NCI-H1105 (cell line): ENCODE measurements at regions not wholly inside any gene's neighbourhood (a gene's known extent, or its start where the extent isn't known, plus 50 kb on each side); places are given as distances from the start of the nearest gene placed in this dataset.
"Not testable (repeated sequence)": the region's sequence is repeated elsewhere in the genome, so short reads cannot be mapped to it uniquely, and the experiment has no call there.

Source experiments
- DNase-seq: peaks from one replicate; lab custom pipeline; 2025; lab: John Stamatoyannopoulos, UW

DNA sequence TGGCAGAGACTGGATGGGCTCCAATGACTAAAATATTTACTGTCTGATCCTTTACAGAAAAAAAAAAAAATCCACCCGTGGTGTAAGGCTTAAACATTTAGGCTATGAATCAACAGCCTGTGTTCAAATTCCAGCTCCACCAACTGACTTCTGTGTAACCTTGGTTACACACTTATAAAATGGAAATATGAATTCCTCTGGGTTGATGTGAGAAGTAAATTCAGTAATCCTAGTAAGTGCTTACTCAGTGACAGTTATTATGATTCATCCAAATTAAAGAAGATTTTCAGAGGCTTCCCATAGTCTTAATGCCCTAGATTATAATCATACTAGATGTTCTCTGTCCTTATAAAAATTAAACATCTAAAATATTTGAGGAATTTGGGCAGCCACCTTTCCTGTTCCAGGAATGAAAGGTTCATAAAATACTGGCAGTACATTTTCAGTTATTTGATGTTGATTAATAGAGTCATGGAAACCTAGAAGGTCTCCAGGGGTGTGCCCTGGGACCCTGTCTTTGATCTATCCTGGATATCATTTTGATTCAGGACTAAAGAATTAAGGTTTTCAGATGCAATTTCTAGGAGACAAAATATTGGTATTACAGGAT lies 180.3 kb upstream of the ZNF217 start:
- no peak for DNase-seq

DNA sequence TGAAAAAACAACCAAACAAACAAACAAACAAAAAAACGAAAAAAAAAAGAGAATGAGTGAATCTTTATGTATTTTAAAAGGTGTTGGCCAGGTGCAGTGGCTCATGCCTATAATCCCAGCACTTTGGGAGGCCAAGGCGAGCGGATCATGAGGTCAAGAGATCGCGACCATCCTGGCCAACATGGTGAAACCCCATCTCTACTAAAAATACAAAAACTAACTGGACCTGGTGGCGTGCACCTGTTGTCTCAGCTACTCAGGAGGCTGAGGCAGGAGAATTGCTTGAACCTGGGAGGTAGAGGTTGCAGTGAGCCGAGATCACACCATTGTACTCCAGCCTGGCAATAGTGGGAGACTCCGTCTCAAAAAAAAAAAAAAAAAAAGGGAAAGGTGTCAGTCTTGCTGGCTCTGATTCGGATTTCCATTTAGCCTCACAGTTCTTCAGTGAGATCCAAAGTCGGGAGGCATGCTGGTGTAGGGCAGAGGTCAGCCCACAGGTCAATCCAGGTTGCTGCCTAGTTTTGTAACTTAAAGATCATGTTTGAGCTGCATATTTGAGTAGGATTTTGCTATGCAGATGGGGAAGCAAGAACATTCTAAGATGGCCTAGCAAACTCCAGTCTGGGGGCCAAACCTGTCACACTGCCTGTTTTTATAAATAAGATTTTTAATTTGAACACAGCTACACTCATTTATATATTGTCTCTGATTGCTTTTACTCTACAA lies 179.6 kb upstream of the ZNF217 start:
- DNase-seq = not testable (repeated sequence)

DNA sequence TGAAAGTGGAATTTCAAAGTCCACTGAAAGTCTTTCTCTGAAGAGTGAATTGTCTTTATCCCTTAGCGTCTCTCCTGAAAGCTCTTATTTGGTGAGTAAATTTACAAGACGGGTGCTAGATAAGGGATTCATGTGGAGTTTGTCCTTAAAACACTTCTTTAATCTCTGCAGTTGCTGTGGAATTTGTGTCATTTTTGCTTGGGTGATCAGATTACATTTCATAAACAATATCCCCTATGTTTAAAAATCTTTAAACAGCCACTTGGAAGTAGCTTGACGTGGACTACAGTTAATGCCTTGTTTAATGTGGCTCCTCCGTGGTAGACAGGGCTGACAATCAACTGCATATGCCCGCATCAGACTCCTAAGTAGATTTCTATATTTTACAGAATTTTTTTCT lies 175.4 kb upstream of the ZNF217 start:
- DNase-seq = no peak

DNA sequence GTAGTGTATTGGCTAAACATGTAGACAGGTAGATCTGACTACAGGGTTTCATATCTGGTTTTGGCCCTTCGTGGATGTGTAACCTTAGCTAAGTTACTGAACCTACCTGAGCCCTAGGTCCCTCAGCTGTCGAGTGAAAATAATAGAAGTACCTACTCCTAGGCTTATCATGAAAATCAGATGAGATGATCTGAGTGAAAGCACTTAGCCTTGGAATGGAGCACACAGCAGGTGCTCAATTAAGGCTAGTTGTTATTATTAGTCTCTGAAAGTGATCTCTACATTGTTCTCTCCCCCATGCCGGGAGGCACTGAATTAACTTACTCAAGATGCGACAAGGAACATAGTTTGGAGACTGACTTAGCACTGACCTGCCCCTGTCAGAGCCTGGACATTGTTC lies 174.7 kb upstream of the ZNF217 start:
- DNase-seq = no peak

DNA sequence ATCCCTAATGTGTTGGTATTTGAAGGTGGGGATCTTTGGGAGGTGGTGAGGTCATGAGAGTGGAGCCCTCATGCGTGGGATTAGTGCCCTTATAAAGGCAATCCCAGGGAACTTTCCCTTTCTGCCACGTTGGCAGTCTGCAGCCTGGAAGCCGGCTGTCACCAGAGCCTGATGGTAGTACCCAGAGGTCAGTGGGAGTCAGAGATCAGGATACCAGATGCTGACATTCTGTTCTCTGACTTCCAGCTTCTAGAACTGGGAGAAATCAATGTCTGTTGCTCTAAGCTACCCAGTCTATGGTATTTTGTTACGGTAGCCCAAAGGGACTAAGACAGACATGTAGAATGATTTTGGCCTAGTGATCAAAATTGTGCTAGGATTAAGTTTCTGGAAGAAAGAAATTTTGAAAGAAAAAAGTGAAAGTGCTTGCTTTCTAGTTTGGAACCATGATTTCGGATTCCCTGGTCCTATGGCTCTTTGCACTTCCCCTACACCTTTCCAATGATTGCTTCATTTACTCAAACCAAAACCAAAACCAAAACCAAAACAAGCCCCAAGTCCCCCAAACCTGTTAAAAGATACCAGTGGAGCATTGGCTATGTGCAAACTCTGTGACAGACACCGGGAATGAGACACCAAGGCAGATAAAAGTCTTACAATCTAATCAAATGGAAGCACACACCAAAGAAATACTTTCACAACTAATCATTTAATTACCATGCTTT lies 173.7 kb upstream of the ZNF217 start:
- no peak for DNase-seq

DNA sequence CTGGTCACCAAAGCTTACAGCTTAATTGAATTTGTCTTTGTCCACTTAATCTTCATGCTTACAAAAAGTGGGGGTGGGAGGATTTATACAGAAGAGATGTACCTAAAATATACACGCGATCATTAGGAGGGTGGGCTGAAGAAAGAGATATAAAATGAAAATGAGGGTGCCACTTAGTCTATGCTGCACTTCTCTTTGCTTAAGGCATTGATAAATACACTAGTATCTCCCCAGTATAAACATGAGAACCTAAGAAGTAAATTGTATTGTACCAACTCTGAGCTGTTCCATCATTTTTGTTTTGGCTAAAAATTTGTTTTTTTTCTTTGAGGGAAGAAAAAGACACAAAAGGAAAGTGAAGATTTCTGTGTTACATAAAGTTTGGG lies 170.8 kb upstream of the ZNF217 start:
- DNase-seq = no peak

DNA sequence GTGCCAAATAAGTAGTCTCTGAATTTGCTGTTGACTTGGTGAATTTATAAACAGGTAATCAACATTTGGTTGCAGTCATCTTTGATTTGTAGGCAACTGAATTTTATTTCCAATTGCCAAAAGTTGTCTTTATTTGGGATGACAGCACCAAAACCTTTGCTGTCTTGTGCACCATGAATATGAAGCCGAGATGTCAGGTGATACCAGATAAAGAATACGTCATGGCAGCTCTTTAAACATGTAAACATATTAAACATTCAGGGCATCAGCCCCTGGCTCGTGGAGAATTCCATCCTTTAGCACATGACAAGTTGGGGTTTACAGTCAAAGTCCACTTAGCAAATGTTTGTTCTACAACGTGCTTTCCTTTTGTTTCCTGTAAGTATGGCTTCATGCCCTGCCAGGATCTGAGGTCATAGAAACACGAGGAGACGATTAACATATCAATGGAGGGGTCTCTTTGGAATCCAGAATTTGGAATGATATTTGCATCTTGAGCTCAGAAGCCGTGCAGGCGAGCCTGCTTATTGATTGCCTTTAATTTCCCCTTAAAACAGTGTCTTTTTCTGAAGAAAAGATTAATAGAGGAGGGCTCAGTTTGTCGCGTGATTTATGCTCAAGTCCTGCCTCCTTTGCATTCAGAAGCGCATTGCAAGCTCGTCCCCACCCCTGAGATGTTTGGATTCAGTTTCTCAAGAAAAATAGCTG lies 170.2 kb upstream of the ZNF217 start:
- DNase-seq = peak; percentile 10

DNA sequence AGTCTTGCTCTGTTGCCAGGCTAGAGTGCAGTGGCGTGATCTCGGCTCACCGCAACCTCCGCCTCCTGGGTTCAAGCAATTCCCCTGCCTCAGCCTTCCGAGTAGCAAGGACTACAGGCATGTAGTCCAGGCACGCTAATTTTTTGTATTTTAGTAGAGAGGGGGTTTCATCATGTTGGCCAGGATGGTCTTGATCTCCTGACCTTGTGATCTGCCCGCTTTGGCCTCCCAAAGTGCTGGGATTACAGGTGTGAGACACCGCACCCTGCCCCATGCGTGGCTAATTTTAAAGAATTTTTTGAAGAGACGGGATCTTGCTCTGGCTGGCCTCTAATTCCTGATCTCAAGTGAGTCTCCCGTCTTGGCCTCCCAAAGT lies 168.8 kb upstream of the ZNF217 start:
- not testable (repeated sequence) for DNase-seq

DNA sequence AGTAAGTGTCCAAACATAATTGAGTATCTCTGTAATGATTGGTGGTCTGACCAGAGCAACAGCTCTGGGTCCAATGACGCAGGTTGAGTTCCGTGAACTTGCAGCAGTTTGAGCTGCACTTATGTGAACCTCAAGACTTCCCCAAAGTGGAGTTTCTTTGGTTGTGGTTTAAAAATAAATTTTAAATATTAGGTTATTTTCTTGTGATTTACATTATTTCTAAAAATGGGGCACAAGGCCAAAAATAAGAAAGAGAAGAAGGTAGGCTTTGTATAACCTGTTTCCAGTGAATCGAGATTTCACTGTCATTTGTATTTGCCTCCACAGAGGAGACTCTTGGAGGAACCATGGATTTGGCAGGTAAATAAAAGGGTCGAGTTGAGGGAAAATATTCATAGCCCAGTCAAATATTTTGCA lies 166.4 kb upstream of the ZNF217 start:
- DNase-seq = no peak

DNA sequence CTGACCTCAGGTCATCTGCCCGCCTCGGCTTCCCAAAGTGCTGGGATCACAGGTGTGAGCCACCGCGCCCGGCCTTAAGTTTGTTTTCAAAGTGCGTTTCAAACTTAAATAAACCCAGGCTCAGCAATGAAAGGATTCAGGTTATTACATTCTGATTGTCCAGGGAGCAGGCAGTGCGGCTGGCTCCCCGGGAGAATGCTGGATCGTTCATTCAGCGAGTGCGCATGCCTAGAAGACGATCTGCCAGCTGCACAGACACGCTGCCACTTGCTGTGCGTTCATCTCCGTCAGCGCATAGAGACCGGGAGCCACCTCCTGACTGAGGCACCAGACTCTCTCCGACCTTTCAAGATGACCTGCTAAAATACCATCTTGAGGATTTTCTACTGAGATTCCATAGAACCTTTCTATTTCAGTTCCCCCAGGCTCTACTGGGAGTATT lies 163.9 kb upstream of the ZNF217 start:
- DNase-seq = no peak

DNA sequence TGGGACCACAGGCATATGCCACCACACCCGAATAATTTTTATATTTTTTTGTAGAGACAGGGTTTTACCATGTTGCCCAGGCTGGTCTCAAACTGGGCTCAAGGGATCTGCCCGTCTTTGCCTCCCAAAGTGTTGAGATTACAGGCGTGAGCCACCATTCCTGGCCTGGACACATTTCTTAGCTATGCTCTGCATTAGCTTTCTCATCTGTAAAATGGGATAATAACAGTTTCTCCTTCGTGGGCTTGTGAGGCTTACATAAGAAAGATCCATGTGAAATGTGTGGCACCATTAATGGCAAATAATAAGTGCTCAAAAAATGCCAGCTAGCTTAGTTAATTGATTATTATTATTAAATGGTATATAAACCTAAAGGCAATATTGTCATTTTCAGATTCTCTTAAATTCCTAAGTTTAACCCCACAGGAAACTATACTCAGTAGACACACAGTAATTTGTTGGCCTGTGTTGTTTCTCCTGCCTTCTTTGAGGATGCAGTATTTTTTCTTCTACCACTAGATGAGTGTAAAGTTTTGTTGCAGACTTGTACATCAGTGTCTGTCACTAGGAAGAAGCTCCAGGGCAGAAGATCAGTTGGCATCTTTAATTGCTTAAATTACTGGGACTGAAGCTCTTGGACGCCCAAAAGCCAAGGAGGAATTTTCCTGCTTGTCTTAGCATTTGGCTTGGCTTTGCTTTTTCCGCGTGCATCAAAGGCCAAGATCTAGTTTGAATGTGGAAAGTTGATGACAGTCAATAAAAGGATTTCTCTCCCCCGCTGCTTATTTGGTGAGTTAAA lies 162.3 kb upstream of the ZNF217 start:
- no peak for DNase-seq

DNA sequence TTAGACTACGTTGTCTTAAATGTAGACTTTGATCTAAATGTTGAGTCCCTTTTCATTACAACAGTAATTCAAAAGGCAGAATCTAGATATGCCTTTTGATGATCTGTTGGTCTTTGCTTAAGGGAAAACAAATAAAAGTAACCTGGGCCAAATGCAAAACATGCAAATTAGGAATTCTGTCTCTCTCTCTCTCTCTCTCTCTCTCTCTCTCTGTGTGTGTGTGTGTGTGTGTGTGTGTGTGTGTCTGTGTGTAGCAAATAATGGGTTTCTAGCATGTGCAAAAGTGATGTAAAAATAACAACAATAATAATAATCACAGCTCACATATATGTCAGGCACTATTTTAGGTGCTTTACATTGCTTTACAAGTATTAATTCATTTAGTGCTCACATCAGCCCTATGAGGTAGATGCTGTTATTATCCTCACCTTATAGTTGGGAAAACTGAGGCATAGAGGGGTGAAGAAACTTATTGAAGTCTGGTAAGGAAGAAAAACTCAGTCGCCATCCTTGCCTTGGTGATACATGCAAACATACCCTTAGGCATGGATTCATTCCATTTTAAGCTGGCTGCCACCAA lies 160.3 kb upstream of the ZNF217 start:
- no peak for DNase-seq

DNA sequence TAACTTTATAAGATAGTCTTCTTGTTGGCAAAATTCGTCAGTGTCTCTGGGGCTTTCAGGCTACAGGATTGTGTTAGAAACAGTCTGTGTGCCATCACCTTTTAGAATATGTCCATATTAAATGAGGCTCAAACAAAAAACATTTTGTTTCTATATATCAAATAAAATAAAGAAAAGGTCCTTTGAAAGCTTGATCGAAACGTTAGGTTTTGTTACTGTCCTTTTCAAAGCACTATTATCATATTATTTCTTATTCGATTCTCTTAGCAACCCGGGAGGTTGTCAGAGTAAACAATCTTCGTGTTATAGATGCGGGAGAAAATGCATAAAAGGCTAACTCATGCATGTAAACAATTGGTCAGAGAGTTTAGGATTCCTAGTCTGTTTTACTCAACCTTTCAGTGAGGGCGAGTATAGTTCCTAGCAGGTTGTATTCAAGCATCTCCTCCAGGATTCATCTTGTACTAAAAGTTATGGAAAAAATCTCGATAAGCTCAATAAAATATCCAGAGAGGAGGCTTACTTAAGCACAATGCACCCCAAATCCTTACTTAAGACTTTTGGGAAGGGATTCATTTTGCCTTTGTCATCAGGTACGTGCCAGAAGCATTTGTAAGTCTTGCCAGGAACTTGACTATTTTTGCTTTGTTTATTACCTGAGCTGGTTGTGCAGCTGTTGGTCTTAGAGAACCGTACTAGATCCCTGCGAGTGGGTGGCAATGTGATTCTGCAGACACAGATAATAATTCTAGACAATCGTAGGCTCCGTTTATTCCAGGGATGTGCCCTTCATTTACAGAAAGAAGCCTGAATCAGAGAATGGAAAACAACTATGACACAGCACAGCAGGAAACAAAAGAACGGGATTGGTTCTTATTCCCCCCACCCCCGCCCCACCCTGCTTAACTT lies 159.6 kb upstream of the ZNF217 start:
- DNase-seq = no peak

DNA sequence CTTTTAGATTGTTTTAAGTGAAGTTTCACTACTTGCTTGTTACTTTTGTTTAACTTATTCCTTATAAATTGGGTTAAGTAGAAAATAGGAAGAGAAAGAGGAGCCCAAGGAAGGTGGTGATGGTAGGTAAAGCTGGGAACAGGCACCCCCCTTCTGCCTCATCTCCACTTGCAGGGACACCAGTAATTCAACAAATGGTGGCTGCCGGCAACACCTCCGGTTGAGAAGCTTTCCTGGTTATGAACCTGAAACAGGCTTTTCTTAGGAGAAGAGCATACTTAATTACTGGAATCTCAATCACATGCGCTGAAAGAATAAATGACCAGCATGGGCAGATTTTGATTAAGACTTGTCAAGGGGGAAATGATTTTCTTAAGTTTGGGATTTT lies 158.9 kb upstream of the ZNF217 start:
- DNase-seq = no peak

DNA sequence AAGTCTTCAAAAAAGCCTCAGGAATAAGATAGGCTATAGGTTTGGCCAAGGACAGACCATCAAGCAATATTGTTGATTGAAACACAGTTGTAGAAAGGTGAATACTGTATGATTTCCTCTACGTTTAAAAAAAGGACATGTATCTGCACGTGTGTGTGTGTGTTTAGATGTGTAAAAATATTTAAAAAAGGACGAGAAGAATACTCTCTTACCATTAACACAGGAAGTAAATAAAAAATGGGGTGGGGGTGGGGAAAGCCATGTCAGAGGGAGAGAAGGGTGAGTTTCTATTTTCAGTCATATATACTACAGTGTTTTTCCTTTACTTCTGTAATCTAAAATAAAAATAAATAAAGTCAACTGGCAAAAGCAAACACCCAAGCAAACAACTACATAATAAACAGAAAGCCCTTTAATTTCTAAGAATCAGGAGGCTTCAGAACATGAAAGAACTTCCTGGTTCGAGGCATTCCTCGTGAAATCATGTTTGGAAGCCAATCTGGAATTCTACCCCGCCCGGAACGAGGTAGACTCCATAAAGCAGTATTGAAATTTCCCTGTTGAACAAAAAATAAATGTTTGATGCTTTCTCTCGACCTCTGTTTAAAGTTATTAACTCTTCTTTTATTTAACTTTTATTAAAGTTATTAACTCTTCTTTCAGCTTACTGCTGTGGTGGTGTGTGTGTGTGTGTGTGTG lies 158.1 kb upstream of the ZNF217 start:
- no peak for DNase-seq

DNA sequence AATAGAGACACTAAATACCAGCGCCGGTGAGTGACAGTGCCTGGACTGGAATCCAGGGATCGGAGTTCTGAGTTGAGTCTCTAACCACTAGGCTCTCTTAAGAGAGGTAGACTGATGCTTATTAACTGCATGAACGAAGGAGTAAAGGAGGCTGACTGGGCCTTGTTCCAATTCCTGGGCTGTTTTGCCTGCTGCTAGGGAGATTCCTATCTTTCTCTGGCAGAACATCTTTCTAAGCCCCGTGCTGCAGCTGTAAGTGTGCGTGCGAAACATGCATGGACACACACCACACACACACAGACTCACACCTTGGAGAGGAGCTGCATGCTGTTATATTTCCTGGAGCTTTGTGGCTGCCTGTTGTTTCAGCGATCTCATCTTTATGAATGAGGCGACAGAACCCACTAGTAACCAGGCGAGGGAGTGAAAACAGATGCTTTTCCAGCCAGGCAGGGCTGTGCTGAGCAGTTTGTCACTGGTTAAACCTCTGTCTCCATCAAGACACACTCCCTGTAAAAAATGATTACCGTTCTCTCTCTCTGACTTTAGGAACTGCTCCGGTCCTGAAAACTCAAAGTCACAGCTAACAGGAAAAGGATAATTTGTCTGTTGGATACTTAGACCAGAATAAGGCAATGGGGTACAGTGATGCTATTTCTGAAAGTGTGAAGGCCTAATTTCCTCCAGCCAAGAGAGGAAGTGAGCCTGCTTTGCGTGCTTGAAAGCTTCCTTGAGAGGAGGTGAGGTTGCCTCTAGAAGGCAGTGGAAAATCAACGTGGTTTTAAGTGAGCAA lies 157.4 kb upstream of the ZNF217 start:
- DNase-seq = no peak

DNA sequence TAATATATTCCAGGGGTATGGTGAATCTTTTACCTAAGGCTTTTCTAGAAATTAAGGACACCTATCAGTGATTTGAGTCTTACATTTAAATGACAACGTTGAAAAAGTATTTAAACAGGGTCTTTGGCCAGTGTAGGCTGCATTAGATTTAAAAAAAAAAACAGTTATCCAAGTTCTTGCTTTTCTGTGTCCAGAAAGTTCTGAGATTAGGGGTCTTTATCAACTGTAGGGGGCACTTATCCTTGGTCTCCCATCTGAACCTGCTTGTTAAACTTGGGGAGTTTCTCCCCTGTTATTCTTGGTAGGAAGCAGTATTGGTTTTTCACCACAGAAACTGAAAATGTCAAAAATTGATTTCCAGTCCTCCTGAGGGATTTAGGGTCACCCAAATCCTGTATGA lies 155.9 kb upstream of the ZNF217 start:
- DNase-seq = no peak

DNA sequence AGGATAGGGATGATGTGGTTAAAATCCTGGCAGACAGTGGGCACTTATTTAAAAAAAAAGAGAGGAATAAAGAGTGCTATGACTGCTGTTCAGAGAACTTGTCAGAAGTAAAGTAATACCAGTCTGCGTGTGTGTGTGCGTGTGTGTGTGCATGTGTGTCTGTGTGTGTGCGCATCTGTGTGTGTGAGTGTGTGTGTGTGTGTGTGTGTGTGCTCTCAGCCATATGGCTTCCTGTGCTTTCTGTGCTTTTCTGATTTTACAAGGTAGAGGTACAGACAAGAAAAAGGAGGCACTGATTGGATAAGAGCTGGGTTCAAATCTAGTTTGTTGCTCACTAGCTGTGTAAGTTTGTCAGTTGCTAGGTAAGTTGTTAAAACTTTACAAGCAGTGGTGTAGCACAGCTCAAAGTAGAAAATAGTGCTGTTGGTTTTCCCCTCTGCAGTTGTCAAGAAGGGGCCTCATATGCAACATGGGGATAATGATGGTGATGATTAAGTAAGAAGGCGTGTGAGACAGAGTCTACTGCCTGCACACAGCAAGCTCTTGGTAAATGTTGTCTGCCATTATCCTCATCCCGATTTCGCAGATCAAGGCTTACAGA lies 155.3 kb upstream of the ZNF217 start:
- DNase-seq = no peak

DNA sequence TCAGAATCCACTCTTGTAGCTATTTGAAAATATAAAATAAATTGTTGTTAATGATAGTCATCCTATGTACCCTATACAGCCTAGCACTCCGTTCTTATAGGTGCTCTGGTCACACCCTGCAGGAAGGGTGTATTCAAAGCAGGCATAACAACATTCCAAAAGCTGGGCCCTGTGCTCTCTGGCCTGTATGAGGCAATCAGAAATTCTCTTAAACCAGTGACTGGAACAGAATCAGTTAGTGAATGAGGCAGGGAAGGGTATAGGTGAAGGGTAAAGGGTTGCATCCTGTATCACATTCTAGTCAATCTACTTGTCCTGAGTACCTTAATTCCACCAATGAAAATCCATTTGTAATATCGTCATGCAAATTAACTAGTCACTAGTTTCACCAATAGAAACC lies 154.5 kb upstream of the ZNF217 start:
- DNase-seq = no peak
